ENCODE measurements at regions not wholly inside any gene's neighbourhood (a gene's known extent, or its start where the extent isn't known, plus 50 kb on each side); places are given as distances from the start of the nearest gene placed in this dataset.

- DNase-seq (ENCODE audit: low spot score), result no peak
Observed at GRCh38 chr13:90405301-90405700, 942.2 kb upstream of the MIR17HG start.

- DNase-seq (ENCODE audit: low spot score), result no peak
Observed at GRCh38 chr13:90412980-90413379, 934.5 kb upstream of the MIR17HG start.

- DNase-seq (ENCODE audit: low spot score), result no peak
Observed at GRCh38 chr13:90413548-90413947, 933.9 kb upstream of the MIR17HG start.

- DNase-seq (ENCODE audit: low spot score), result no peak
Observed at GRCh38 chr13:90414691-90415596, 932.5 kb upstream of the MIR17HG start.

- DNase-seq (ENCODE audit: low spot score), result no peak
Observed at GRCh38 chr13:90415902-90416301, 931.6 kb upstream of the MIR17HG start.

- DNase-seq (ENCODE audit: low spot score), result no peak
Observed at GRCh38 chr13:90416519-90416918, 931.0 kb upstream of the MIR17HG start.

- DNase-seq (ENCODE audit: low spot score), result no peak
Observed at GRCh38 chr13:90416938-90417337, 930.5 kb upstream of the MIR17HG start.

- no peak for DNase-seq (ENCODE audit: low spot score)
Observed at GRCh38 chr13:90420683-90421082, 926.8 kb upstream of the MIR17HG start.

- no peak for DNase-seq (ENCODE audit: low spot score)
Observed at GRCh38 chr13:90427322-90428272, 919.9 kb upstream of the MIR17HG start.

GRCh38 chr13:90428522-90429210, 918.8 kb upstream of the MIR17HG start:
- DNase-seq (ENCODE audit: low spot score), result no peak

GRCh38 chr13:90430127-90430526, 917.4 kb upstream of the MIR17HG start:
- DNase-seq (ENCODE audit: low spot score), result no peak

- DNase-seq (ENCODE audit: low spot score), result no peak
Observed at GRCh38 chr13:90436697-90437096, 910.8 kb upstream of the MIR17HG start.

- no peak for DNase-seq (ENCODE audit: low spot score)
Observed at GRCh38 chr13:90438576-90438975, 908.9 kb upstream of the MIR17HG start.

GRCh38 chr13:90443268-90443667, 904.2 kb upstream of the MIR17HG start:
- no peak for DNase-seq (ENCODE audit: low spot score)

- DNase-seq (ENCODE audit: low spot score), result no peak
Observed at GRCh38 chr13:90444232-90444631, 903.3 kb upstream of the MIR17HG start.

GRCh38 chr13:90445179-90445578, 902.3 kb upstream of the MIR17HG start:
- DNase-seq (ENCODE audit: low spot score), result no peak

GRCh38 chr13:90447034-90447733, 900.3 kb upstream of the MIR17HG start:
- no peak for DNase-seq (ENCODE audit: low spot score)

- no peak for DNase-seq (ENCODE audit: low spot score)
Observed at GRCh38 chr13:90447734-90448101, 899.8 kb upstream of the MIR17HG start.

- DNase-seq (ENCODE audit: low spot score), result no peak
Observed at GRCh38 chr13:90448466-90449037, 898.9 kb upstream of the MIR17HG start.

- DNase-seq (ENCODE audit: low spot score), result no peak
Observed at GRCh38 chr13:90453342-90453741, 894.1 kb upstream of the MIR17HG start.

GRCh38 chr13:90454002-90454636, 893.4 kb upstream of the MIR17HG start:
- no peak for DNase-seq (ENCODE audit: low spot score)
